Bronchial epithelial cell (primary cell): ENCODE measurements at regions not wholly inside any gene's neighbourhood (a gene's known extent, or its start where the extent isn't known, plus 50 kb on each side); places are given as distances from the start of the nearest gene placed in this dataset.

Source experiments
- DNase-seq: peaks from one replicate; pipeline ENCODE4 v3.0.0-alpha.2; 2010; ENCODE audit warnings: low read depth
- FAIRE-seq: peaks from 2 replicates; lab custom pipeline; 2011; peaks lifted over from hg19 to GRCh38; lab: Jason Lieb, UNC
- H3K27me3 ChIP-seq: 2 replicates; pipeline ENCODE4 v1.5.1; 2011; ENCODE audit warnings: low read length; ENCODE audit not compliant: control insufficient read depth, insufficient read depth
- H3K36me3 ChIP-seq: 2 replicates; pipeline ENCODE4 v1.5.1; 2011; ENCODE audit warnings: low read length; ENCODE audit not compliant: control insufficient read depth, insufficient read depth
- H3K4me3 ChIP-seq: 2 replicates; pipeline ENCODE4 v1.5.1; 2011; ENCODE audit warnings: mild to moderate bottlenecking, low read depth, low read length, control low read depth
- CTCF ChIP-seq: IDR thresholded peaks from 2 replicates; pipeline ENCODE4 v1.5.1; 2011; ENCODE audit warnings: mild to moderate bottlenecking, moderate library complexity, low read length, control low read depth, inconsistent platforms; ENCODE audit not compliant: insufficient read depth, severe bottlenecking

GRCh38 chr10:10508211-10508610 is 509.5 kb upstream of the CELF2 start:
- no peak for FAIRE-seq
- Histone ChIP-seq H3K36me3 (no peaks in the 10 kb centered on the region), H3K4me3 (no peak overlapping the region), H3K27me3 (no peaks in the 10 kb centered on the region)
- no peak for DNase-seq
- TF ChIP-seq CTCF: no peak

GRCh38 chr10:10510179-10510578 is 507.5 kb upstream of the CELF2 start:
- TF ChIP-seq CTCF: no peak
- no peak for DNase-seq
- Histone ChIP-seq H3K27me3 (no peaks in the 10 kb centered on the region), H3K36me3 (no peaks in the 10 kb centered on the region), H3K4me3 (no peak overlapping the region)
- FAIRE-seq: no peak

GRCh38 chr10:10513067-10513466 is 504.6 kb upstream of the CELF2 start:
- no peaks in the 10 kb centered on the region for H3K27me3 ChIP-seq
- DNase-seq: no peak
- no peak for FAIRE-seq

GRCh38 chr10:10513898-10514297 is 503.8 kb upstream of the CELF2 start:
- H3K4me3 ChIP-seq: no peak overlapping the region
- DNase-seq: no peak
- H3K36me3 ChIP-seq: no peaks in the 10 kb centered on the region
- H3K27me3 ChIP-seq: no peaks in the 10 kb centered on the region
- FAIRE-seq: no peak
- no peak for TF ChIP-seq CTCF

More at GRCh38 chr10:10513067-10513466, 504.6 kb upstream of the CELF2 start:
- Histone ChIP-seq H3K36me3 (no peaks in the 10 kb centered on the region), H3K4me3 (no peak overlapping the region)
- TF ChIP-seq CTCF: no peak

GRCh38 chr10:10514797-10515196 is 502.9 kb upstream of the CELF2 start:
- H3K4me3 ChIP-seq: no peak overlapping the region
- DNase-seq: no peak
- no peaks in the 10 kb centered on the region for H3K36me3 ChIP-seq
- no peaks in the 10 kb centered on the region for H3K27me3 ChIP-seq
- FAIRE-seq: no peak
- no peak for TF ChIP-seq CTCF

- FAIRE-seq (no peak), DNase-seq (no peak)
- Histone ChIP-seq H3K27me3 (no peaks in the 10 kb centered on the region), H3K4me3 (no peak overlapping the region), H3K36me3 (no peaks in the 10 kb centered on the region)
- TF ChIP-seq CTCF: no peak
Observed at GRCh38 chr10:10515479-10516204, 502.0 kb upstream of the CELF2 start.
